SK-N-SH (cell line): ENCODE measurements at regions not wholly inside any gene's neighbourhood (a gene's known extent, or its start where the extent isn't known, plus 50 kb on each side); places are given as distances from the start of the nearest gene placed in this dataset.

Experiments
- CTCF ChIA-PET: fragments of 300-600, 350-600 bp; formaldehyde crosslinking; extraction: SDS; loops from one replicate; lab custom pipeline; 2021; lab: Yijun Ruan, JAX
- POLR2A ChIA-PET: fragments of 350-600 bp; sonication (Branson Sonifier 250); formaldehyde crosslinking; extraction: SDS; loops from one replicate; lab custom pipeline; 2020; ENCODE audit warnings: antibody characterized with exemption, inconsistent platforms; lab: Yijun Ruan, JAX
- DNase-seq: peaks from one replicate; pipeline ENCODE4 v3.0.0; 2012
- H2AFZ ChIP-seq: fragments of 200-600 bp; sonication (generic); 2 replicates; pipeline ENCODE4 v1.8.1; 2016; ENCODE audit warnings: antibody characterized with exemption, mild to moderate bottlenecking, low read depth
- H3F3A ChIP-seq: fragments of 200-600 bp; sonication (generic); replicated peaks from 2 replicates; pipeline ENCODE3; 2016; ENCODE audit warnings: antibody characterized with exemption, mild to moderate bottlenecking; ENCODE audit not compliant: insufficient read depth
- H3K27ac ChIP-seq, 2 experiments: fragments of 200-500 bp in 1 of 2; fragments of 200-600 bp in 1 of 2; sonication (Bioruptor generic) in 1 of 2; sonication (generic), shearing (Covaris generic) in 1 of 2; 2 replicates each; pipeline versions ENCODE4 v1.5.1 to v1.6.1; 2014 to 2016; ENCODE audit warnings: low read depth in 2 of 2, inconsistent platforms in 1 of 2, low read length in 1 of 2, mild to moderate bottlenecking in 1 of 2, mixed read lengths in 1 of 2
- H3K27me3 ChIP-seq: fragments of 200-600 bp; sonication (generic), shearing (Covaris generic); 2 replicates; pipeline ENCODE4 v1.6.1; 2016; ENCODE audit warnings: mixed run types; ENCODE audit not compliant: insufficient read depth
- H3K36me3 ChIP-seq, 2 experiments: fragments of 200-500 bp in 1 of 2; fragments of 200-600 bp in 1 of 2; sonication (Bioruptor generic) in 1 of 2; sonication (generic) in 1 of 2; replicated peaks in 1 of 2; 2 replicates each; pipeline versions ENCODE3 to v1.5.1; 2014 to 2016; ENCODE audit warnings: low read length in 1 of 2, mild to moderate bottlenecking in 1 of 2; ENCODE audit not compliant: insufficient read depth in 2 of 2, control insufficient read depth in 1 of 2
- H3K4me1 ChIP-seq, 2 experiments: fragments of 200-500 bp in 1 of 2; fragments of 200-600 bp in 1 of 2; sonication (Bioruptor generic) in 1 of 2; sonication (generic), shearing (Covaris generic) in 1 of 2; 2 replicates each; pipeline versions ENCODE4 v1.5.1 to v1.6.1; 2014 to 2016; ENCODE audit warnings: low read depth in 1 of 2, low read length in 1 of 2, mixed run types in 1 of 2; ENCODE audit not compliant: insufficient read depth in 2 of 2, control insufficient read depth in 1 of 2
- H3K4me2 ChIP-seq: fragments of 200-600 bp; sonication (generic), shearing (Covaris generic); 2 replicates; pipeline ENCODE4 v1.6.1; 2017; ENCODE audit warnings: mixed run types
- H3K4me3 ChIP-seq, 2 experiments: fragments of 200-500 bp in 1 of 2; fragments of 200-600 bp in 1 of 2; sonication (Bioruptor generic) in 1 of 2; sonication (generic), shearing (Covaris generic) in 1 of 2; 2 replicates each; pipeline versions ENCODE4 v1.5.1 to v1.8.1; 2014 to 2016; ENCODE audit warnings: low read depth in 2 of 2, inconsistent platforms in 1 of 2, low read length in 1 of 2, mild to moderate bottlenecking in 1 of 2, mixed read lengths in 1 of 2, moderate library complexity in 1 of 2
- H3K79me2 ChIP-seq: fragments of 200-600 bp; sonication (generic); 2 replicates; pipeline ENCODE4 v1.8.1; 2017; ENCODE audit warnings: mild to moderate bottlenecking; ENCODE audit not compliant: insufficient read depth
- H3K9ac ChIP-seq: fragments of 200-600 bp; sonication (generic); 2 replicates; pipeline ENCODE4 v1.6.1; 2017; ENCODE audit warnings: mixed run types
- H3K9me2 ChIP-seq: fragments of 200-600 bp; sonication (generic); 2 replicates; pipeline ENCODE4 v1.6.1; 2017; ENCODE audit warnings: mixed run types
- H3K9me3 ChIP-seq: fragments of 200-600 bp; sonication (generic); 2 replicates; pipeline ENCODE4 v1.6.1; 2017; ENCODE audit warnings: mixed run types, mild to moderate bottlenecking, moderate library complexity
- H4K20me1 ChIP-seq: fragments of 200-600 bp; sonication (generic); 2 replicates; pipeline ENCODE4 v1.6.1; 2017; ENCODE audit warnings: mild to moderate bottlenecking, mixed run types; ENCODE audit not compliant: insufficient read depth
- CTCF ChIP-seq: fragments of 200-600 bp; sonication (generic); IDR thresholded peaks from 2 replicates; pipeline ENCODE4 v1.6.1; 2017; ENCODE audit warnings: antibody characterized with exemption, mild to moderate bottlenecking, moderate library complexity
- FOSL2 ChIP-seq: IDR thresholded peaks from 2 replicates; pipeline ENCODE4 v1.4.0; 2012; ENCODE audit warnings: low read depth, mild to moderate bottlenecking, moderate library complexity, borderline replicate concordance
- MEF2A ChIP-seq: IDR thresholded peaks from 2 replicates; pipeline ENCODE4 v1.4.0; 2012; ENCODE audit warnings: low read depth, borderline replicate concordance
- NFIC ChIP-seq: IDR thresholded peaks from 2 replicates; pipeline ENCODE4 v1.4.0; 2012; ENCODE audit warnings: borderline replicate concordance
- NRF1 ChIP-seq: IDR thresholded peaks from 2 replicates; pipeline ENCODE4 v1.6.1; 2012; ENCODE audit warnings: low read depth, mild to moderate bottlenecking, low read length
- RCOR1 ChIP-seq: fragments of 150-350 bp; IDR thresholded peaks from 2 replicates; pipeline ENCODE4 v1.6.1; 2017; ENCODE audit warnings: antibody characterized with exemption, low read length
- RXRA ChIP-seq: IDR thresholded peaks from 2 replicates; pipeline ENCODE4 v1.4.0; 2012; ENCODE audit warnings: low read depth, mild to moderate bottlenecking, borderline replicate concordance
- TEAD4 ChIP-seq: IDR thresholded peaks from 2 replicates; pipeline ENCODE4 v1.4.0; 2012; ENCODE audit warnings: mild to moderate bottlenecking, borderline replicate concordance; ENCODE audit not compliant: insufficient read depth
- USF2 ChIP-seq: fragments of 150-350 bp; IDR thresholded peaks from 2 replicates; pipeline ENCODE4 v1.6.1; 2017; ENCODE audit warnings: antibody characterized with exemption, low read length, low read depth, borderline replicate concordance
- YY1 ChIP-seq: IDR thresholded peaks from 2 replicates; pipeline ENCODE4 v1.4.0; 2012; ENCODE audit warnings: low read depth, mild to moderate bottlenecking
- WGBS: methylation state at CpG from one replicate; pipeline ENCODE4 v1.1.6; 2017; ENCODE audit warnings: low lambda C conversion rate; 5-methylcytosine and 5-hydroxymethylcytosine counted together
- TF ChIP-seq, protein P1 (sequence below): IDR thresholded peaks from 2 replicates; pipeline ENCODE4 v1.4.0; 2012; ENCODE audit warnings: low read depth, borderline replicate concordance
- TF ChIP-seq, protein P2 (sequence below): IDR thresholded peaks from 2 replicates; pipeline ENCODE4 v1.4.0; 2012; ENCODE audit warnings: low read depth, borderline replicate concordance
- TF ChIP-seq, protein P3 (sequence below): IDR thresholded peaks from 2 replicates; pipeline ENCODE4 v1.4.0; 2012; ENCODE audit warnings: low read depth
- TF ChIP-seq, protein P4 (sequence below): fragments of 150-350 bp; IDR thresholded peaks from 2 replicates; pipeline ENCODE4 v1.6.1; 2016; ENCODE audit warnings: mild to moderate bottlenecking, low read depth, low read length

DNA sequence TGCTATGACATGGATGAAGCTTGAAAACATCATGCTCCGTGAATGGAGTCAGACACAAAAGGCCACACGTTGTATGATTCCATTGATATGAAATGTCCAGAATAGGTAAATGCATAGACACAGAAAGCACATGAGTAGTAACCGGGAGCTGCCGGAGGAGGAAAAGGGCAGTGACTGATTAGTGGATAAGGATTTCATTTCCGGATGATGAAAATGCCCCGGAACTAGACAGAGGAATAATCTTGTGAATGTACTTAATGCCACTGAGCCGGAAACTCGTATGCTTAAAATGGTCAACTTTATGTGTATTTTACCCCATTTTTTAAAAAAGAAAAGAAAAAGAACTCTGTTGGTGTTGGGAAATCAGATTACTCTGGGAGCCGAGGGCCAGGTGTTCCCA is 112.7 kb upstream of the FAM9B start:
- no peaks in the 10 kb centered on the region for H3K4me1 ChIP-seq
- H2AFZ ChIP-seq: no peak overlapping the region
- H3K27ac ChIP-seq: no peak overlapping the region
- H3K9me2 ChIP-seq: no peaks in the 10 kb centered on the region
- H3F3A ChIP-seq: no peaks in the 10 kb centered on the region
- no peaks in the 10 kb centered on the region for H4K20me1 ChIP-seq
- H3K4me3 ChIP-seq: no peak overlapping the region
- no peaks in the 10 kb centered on the region for H3K79me2 ChIP-seq
- CTCF ChIA-PET: no interaction called here
- WGBS: 37% methylated on average over 9 of the region's 9 CpGs
- H3K9me3 ChIP-seq: no peaks in the 10 kb centered on the region
- DNase-seq: no peak
- no peak overlapping the region for H3K9ac ChIP-seq
- no peaks in the 10 kb centered on the region for H3K36me3 ChIP-seq
- no peaks in the 10 kb centered on the region for H3K27me3 ChIP-seq
- TF ChIP-seq FOSL2 (no peak), NRF1 (no peak)
- TF ChIP-seq, protein P1, sequence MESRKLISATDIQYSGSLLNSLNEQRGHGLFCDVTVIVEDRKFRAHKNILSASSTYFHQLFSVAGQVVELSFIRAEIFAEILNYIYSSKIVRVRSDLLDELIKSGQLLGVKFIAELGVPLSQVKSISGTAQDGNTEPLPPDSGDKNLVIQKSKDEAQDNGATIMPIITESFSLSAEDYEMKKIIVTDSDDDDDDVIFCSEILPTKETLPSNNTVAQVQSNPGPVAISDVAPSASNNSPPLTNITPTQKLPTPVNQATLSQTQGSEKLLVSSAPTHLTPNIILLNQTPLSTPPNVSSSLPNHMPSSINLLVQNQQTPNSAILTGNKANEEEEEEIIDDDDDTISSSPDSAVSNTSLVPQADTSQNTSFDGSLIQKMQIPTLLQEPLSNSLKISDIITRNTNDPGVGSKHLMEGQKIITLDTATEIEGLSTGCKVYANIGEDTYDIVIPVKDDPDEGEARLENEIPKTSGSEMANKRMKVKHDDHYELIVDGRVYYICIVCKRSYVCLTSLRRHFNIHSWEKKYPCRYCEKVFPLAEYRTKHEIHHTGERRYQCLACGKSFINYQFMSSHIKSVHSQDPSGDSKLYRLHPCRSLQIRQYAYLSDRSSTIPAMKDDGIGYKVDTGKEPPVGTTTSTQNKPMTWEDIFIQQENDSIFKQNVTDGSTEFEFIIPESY: no peak
- TF ChIP-seq, protein P2, sequence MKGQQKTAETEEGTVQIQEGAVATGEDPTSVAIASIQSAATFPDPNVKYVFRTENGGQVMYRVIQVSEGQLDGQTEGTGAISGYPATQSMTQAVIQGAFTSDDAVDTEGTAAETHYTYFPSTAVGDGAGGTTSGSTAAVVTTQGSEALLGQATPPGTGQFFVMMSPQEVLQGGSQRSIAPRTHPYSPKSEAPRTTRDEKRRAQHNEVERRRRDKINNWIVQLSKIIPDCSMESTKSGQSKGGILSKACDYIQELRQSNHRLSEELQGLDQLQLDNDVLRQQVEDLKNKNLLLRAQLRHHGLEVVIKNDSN: no peak
- TF ChIP-seq, all 33 proteins: peak for 0
- H3K4me2 ChIP-seq: no peak overlapping the region
- POLR2A ChIA-PET: no interaction called here

GRCh38 chrX:9147086-9147485 is 113.2 kb upstream of the FAM9B start:
- ChIA-PET CTCF (no interaction called here), POLR2A (no interaction called here)
- TF ChIP-seq USF2 (no peak), NFIC (no peak), YY1 (no peak), NRF1 (no peak)
- Histone ChIP-seq H3K9me3 (no peaks in the 10 kb centered on the region), H3K4me3 (no peak overlapping the region), H3K4me2 (no peak overlapping the region), H4K20me1 (no peaks in the 10 kb centered on the region), H3K27me3 (no peaks in the 10 kb centered on the region), H3F3A (no peaks in the 10 kb centered on the region), H3K9me2 (no peaks in the 10 kb centered on the region), H3K4me1 (no peaks in the 10 kb centered on the region), H3K27ac (no peak overlapping the region), H3K79me2 (no peaks in the 10 kb centered on the region), H2AFZ (no peak overlapping the region), H3K9ac (no peak overlapping the region), H3K36me3 (no peaks in the 10 kb centered on the region)
- DNase-seq: no peak
- 23% methylated on average over 5 of the region's 5 CpGs for WGBS

GRCh38 chrX:9147726-9148125 is 113.8 kb upstream of the FAM9B start:
- no peak for DNase-seq
- POLR2A ChIA-PET: no interaction called here
- Histone ChIP-seq H3K4me2 (no peak overlapping the region), H3K79me2 (no peaks in the 10 kb centered on the region), H3K9ac (no peak overlapping the region), H3K4me3 (no peak overlapping the region), H3K9me3 (no peaks in the 10 kb centered on the region), H3K27me3 (no peaks in the 10 kb centered on the region), H3K9me2 (no peaks in the 10 kb centered on the region), H3K4me1 (no peaks in the 10 kb centered on the region), H2AFZ (no peak overlapping the region), H3K27ac (no peak overlapping the region), H3K36me3 (no peaks in the 10 kb centered on the region), H3F3A (no peaks in the 10 kb centered on the region), H4K20me1 (no peaks in the 10 kb centered on the region)
- 48% methylated on average over 7 of the region's 7 CpGs for WGBS
- CTCF ChIA-PET: no interaction called here
- TF ChIP-seq MEF2A (no peak), RCOR1 (no peak), CTCF (no peak), TEAD4 (no peak), RXRA (no peak), YY1 (no peak)
- TF ChIP-seq, protein P3, sequence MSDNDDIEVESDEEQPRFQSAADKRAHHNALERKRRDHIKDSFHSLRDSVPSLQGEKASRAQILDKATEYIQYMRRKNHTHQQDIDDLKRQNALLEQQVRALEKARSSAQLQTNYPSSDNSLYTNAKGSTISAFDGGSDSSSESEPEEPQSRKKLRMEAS: no peak
- TF ChIP-seq, protein P2: no peak
- TF ChIP-seq, protein P4, sequence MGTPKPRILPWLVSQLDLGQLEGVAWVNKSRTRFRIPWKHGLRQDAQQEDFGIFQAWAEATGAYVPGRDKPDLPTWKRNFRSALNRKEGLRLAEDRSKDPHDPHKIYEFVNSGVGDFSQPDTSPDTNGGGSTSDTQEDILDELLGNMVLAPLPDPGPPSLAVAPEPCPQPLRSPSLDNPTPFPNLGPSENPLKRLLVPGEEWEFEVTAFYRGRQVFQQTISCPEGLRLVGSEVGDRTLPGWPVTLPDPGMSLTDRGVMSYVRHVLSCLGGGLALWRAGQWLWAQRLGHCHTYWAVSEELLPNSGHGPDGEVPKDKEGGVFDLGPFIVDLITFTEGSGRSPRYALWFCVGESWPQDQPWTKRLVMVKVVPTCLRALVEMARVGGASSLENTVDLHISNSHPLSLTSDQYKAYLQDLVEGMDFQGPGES: no peak
